Fibroblast of villous mesenchyme (primary cell): ENCODE measurements at regions not wholly inside any gene's neighbourhood (a gene's known extent, or its start where the extent isn't known, plus 50 kb on each side); places are given as distances from the start of the nearest gene placed in this dataset.

ENCODE experiments used
- DNase-seq: peaks from one replicate; pipeline ENCODE4 v3.0.0-alpha.2; 2010; ENCODE audit warnings: low read depth
- H3K4me3 ChIP-seq: 2 replicates; pipeline ENCODE4 v1.5.1; 2011; ENCODE audit warnings: low read depth, mild to moderate bottlenecking, low read length
- TF ChIP-seq, protein P1 (sequence below): IDR thresholded peaks from 2 replicates; pipeline ENCODE4 v1.5.1; 2012; ENCODE audit warnings: low read depth, mild to moderate bottlenecking, low read length; ENCODE audit not compliant: insufficient read depth

DNA sequence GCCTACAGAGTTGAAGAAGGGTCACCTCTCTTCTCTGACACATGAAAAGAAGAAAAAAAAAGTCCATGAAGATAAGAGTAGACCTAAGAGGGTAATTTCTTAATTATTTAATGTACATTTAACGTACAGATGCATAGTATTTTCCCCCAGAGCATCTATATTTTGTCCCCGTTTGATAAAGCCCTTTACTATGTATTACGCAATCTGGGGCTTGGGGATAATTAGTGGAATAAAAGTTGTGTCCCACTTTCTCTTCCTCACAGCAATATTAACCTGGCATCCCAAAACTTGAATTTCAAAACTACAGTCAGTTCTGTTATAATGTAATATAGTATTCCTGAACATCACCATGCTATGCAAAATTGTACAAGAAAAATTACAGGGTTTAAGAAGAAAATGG lies 254.1 kb downstream of the SUCLG1 start:
- no peak for DNase-seq
- H3K4me3 ChIP-seq = no peak overlapping the region
- TF ChIP-seq, protein P1, sequence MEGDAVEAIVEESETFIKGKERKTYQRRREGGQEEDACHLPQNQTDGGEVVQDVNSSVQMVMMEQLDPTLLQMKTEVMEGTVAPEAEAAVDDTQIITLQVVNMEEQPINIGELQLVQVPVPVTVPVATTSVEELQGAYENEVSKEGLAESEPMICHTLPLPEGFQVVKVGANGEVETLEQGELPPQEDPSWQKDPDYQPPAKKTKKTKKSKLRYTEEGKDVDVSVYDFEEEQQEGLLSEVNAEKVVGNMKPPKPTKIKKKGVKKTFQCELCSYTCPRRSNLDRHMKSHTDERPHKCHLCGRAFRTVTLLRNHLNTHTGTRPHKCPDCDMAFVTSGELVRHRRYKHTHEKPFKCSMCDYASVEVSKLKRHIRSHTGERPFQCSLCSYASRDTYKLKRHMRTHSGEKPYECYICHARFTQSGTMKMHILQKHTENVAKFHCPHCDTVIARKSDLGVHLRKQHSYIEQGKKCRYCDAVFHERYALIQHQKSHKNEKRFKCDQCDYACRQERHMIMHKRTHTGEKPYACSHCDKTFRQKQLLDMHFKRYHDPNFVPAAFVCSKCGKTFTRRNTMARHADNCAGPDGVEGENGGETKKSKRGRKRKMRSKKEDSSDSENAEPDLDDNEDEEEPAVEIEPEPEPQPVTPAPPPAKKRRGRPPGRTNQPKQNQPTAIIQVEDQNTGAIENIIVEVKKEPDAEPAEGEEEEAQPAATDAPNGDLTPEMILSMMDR = no peak

DNA sequence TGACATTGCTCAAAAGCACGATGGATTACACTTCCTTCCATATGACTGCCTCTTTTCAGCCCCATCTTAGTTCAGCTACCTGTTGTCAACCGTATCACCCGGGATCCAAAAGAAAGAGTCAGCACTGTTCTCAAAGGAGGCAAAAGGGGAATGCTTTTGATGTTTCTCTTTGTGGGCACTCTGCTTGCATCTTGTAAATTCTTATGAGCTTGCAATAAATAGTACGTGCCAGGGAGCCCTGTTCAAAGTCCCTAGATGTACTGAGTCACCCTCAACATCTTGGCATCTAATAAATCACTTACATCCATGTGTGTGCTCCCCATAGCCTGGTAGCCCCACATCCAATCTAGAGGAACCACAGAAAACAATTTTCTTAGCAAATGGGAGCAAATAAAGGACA lies 256.9 kb downstream of the SUCLG1 start:
- DNase-seq = no peak
- no peak overlapping the region for H3K4me3 ChIP-seq
- TF ChIP-seq, protein P1 = no peak

DNA sequence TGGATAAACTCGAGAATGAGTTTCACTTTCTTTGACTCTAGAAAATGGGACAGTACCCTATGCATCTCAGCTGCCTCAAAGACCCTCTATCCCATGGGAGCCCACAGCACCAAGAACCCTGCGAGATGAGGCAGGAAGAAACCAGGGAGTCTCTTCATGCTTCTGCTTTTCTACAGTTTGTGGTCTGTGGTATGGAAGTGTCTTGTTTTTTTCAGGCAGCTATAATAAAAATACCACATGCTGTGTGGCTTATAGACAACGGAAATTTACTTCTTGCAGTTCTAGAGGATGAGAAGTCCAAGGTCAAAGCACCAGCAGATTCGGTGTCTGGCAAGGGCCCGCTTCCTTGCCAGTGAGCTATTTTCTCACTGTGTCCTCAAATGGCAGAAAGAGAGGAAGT lies 257.9 kb downstream of the SUCLG1 start:
- TF ChIP-seq, protein P1 = no peak
- DNase-seq = no peak
- H3K4me3 ChIP-seq = no peak overlapping the region

DNA sequence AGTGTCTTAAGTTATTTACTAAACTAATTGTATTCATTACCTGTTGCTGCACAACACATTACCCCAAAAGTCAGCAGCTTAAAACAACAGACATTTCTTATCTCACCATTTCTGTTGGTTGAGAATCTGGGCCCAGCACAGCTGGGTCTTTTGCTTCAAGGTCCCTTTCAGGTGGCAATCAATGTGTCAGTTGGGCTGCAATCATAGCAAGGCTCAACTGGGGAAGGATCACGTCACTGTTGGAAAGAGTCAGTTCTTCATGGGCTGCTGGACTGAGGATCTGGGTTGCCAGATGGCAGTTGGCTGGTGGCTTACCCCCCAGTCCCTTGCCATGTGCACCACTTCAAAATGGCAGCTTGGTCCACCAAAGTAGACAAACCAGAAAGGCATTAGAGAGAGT lies 261.2 kb downstream of the SUCLG1 start:
- no peak overlapping the region for H3K4me3 ChIP-seq
- TF ChIP-seq, protein P1 = no peak
- DNase-seq = no peak

DNA sequence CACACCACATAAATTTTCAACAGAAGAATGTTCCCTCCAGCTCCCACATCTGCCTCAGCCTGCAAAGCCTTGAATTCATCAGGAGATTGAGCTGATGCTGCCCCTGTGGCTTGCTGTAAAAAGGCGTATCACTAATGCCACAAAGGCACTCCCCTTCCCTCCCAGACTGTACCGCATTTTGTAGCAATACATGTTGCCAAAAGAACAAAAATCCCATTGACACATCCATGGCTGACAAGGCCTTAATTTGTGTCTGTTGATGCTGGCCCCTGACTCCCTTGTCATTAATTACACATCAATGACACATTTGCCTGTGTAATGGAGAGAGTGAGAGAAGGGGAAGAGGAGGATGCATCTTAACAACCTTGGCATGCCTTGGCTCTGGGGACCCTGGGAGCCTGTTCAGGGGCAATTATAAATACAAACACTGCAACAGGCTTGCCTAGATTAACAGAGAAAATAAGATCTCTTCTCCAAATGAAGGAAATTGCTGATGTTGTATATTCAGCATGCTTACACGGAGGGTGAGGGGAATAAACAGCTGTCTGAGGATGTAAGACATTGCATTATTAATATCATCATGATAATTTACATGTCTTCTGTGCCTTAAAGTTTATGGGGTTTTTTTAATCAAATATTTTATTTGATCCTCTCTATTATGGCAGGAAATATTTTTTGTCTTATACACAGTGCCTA lies 264.0 kb downstream of the SUCLG1 start:
- TF ChIP-seq, protein P1 = no peak
- no peak for DNase-seq
- H3K4me3 ChIP-seq = no peak overlapping the region

DNA sequence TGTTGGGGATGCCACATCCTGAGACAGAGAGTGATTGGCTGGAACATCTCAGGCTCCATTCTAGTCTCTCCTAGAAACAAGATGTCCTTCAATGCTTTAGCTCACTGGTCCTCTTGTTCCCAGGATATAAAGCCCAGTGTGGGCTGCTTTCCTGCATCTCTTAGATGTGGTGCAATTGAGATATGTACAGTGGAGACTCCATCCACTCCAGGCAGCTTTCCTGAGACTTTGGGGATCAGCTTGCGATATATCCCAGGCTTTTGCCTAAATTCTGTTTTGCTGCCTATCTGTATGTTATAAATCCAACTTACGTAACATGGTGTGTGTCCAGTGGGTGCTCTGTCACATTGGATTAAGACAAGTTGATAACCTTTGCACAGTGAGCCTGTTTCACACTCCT lies 264.9 kb downstream of the SUCLG1 start:
- no peak overlapping the region for H3K4me3 ChIP-seq
- TF ChIP-seq, protein P1 = no peak
- DNase-seq = no peak

DNA sequence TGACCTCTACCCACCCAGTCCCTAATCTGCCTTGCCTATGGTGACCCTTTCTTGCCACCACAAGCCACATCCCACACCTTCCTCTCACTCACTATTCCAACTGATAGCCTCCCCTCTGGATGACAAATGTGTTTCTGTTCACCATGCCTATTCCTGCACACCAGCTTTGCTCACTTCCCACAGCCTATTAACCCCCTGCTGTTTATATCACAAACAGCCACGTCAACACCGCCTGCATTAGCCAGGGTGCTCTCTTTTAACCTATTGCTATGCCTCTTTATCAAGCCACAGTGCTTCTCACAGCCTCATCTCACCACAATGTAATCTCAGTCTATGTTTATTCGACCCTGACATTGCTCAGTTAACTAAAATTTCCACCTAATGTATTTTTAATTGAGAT lies 271.8 kb downstream of the SUCLG1 start:
- H3K4me3 ChIP-seq = no peak overlapping the region
- TF ChIP-seq, protein P1 = no peak
- DNase-seq = no peak
